ENCODE measurements at regions not wholly inside any gene's neighbourhood (a gene's known extent, or its start where the extent isn't known, plus 50 kb on each side); places are given as distances from the start of the nearest gene placed in this dataset.

DNA sequence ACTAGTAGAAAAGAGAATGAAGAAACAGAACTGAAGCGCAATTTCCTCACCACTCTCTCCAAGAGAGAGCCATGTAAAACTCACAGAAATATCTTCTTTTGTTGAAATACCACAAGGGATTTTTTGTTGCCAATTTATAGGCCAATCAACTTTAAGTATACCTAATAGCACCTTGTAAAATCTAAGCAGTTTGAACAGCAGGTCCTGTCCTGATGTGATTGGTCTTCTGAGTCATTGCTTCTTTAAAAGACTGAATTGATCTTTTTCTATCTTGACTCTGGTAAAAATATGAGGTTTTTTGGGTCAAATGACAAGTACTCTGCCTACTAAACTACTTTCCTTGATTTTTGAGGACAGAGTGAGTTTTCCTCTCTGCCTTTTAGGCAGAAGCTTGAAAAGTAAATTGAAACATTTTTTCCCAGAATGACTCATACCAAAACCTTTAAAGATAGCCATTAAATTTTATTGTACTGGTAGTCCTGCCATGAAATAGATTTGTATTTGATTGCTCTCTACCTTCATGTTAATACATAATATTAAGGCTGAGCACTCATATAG, 343.9 kb upstream of the CBLB start:
- H3K4me3 ChIP-seq (ENCODE audit: insufficient read depth, low read depth, low read length) = no peak overlapping the region
- no peak for DNase-seq
- H3K27me3 ChIP-seq (ENCODE audit: control insufficient read depth, insufficient read depth, low read length) = no peaks in the 10 kb centered on the region
- no peaks in the 10 kb centered on the region for H3K36me3 ChIP-seq (replicated peaks; ENCODE audit: control insufficient read depth, insufficient read depth, low read length)

DNA sequence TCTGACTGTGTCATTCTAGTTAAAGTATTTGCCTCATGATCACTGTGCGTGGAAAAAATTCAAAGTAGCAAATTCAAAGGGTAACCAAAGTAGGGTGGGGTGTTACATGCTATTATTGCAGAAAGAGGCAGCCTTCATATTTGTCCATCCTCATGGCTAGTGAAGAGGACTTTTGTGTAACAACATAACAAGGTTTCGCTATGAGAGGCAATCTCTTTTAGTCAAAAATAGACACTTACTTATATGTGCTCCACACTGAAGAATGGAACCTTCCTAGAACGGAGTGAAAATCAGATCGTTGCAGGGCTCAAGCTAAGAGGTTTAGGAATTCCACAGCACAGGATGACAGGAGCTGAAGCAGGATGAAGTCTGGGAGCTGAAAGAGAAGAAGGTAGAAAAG, 345.1 kb upstream of the CBLB start:
- DNase-seq = no peak
- no peaks in the 10 kb centered on the region for H3K36me3 ChIP-seq (replicated peaks; ENCODE audit: control insufficient read depth, insufficient read depth, low read length)
- H3K4me3 ChIP-seq (ENCODE audit: insufficient read depth, low read depth, low read length) = no peak overlapping the region
- no peaks in the 10 kb centered on the region for H3K27me3 ChIP-seq (ENCODE audit: control insufficient read depth, insufficient read depth, low read length)

GRCh38 chr3:106214641-106215040, 345.8 kb upstream of the CBLB start:
- no peak overlapping the region for H3K4me3 ChIP-seq (ENCODE audit: insufficient read depth, low read depth, low read length)
- no peak for DNase-seq
- H3K36me3 ChIP-seq (replicated peaks; ENCODE audit: control insufficient read depth, insufficient read depth, low read length) = no peaks in the 10 kb centered on the region
- no peaks in the 10 kb centered on the region for H3K27me3 ChIP-seq (ENCODE audit: control insufficient read depth, insufficient read depth, low read length)

GRCh38 chr3:106215047-106215446, 346.2 kb upstream of the CBLB start:
- Histone ChIP-seq H3K27me3 (ENCODE audit: control insufficient read depth, insufficient read depth, low read length) (no peaks in the 10 kb centered on the region), H3K4me3 (ENCODE audit: insufficient read depth, low read depth, low read length) (no peak overlapping the region), H3K36me3 (replicated peaks; ENCODE audit: control insufficient read depth, insufficient read depth, low read length) (no peaks in the 10 kb centered on the region)
- no peak for DNase-seq

- no peak overlapping the region for H3K4me3 ChIP-seq (ENCODE audit: insufficient read depth, low read depth, low read length)
- H3K36me3 ChIP-seq (replicated peaks; ENCODE audit: control insufficient read depth, insufficient read depth, low read length) = no peaks in the 10 kb centered on the region
- H3K27me3 ChIP-seq (ENCODE audit: control insufficient read depth, insufficient read depth, low read length) = no peaks in the 10 kb centered on the region
- DNase-seq = no peak
Observed at GRCh38 chr3:106217745-106218144, 348.9 kb upstream of the CBLB start.

GRCh38 chr3:106227068-106227467, 358.3 kb upstream of the CBLB start:
- Histone ChIP-seq H3K4me3 (ENCODE audit: insufficient read depth, low read depth, low read length) (no peak overlapping the region), H3K36me3 (replicated peaks; ENCODE audit: control insufficient read depth, insufficient read depth, low read length) (no peaks in the 10 kb centered on the region), H3K27me3 (ENCODE audit: control insufficient read depth, insufficient read depth, low read length) (no peaks in the 10 kb centered on the region)
- DNase-seq = no peak

DNA sequence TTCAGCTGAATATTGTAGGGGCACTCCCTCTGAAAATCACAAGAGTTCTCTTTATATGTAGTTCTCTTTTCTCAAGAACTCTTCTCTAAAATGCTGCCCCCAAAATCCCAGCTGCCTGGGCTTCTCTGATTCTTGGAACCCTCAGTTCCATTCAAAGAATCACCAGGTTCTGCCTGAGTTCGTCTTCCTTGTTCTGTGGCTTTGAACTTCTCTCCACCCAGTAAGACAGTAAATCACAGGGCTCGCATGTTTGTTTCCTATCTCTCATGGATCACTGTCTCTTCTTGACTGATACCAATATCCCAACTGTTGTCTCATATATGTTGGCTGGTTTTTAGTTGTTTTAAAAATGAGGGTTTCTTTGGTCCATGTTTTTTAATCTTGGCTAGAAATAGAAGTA, 359.5 kb upstream of the CBLB start:
- no peak for DNase-seq
- no peaks in the 10 kb centered on the region for H3K27me3 ChIP-seq (ENCODE audit: control insufficient read depth, insufficient read depth, low read length)
- no peaks in the 10 kb centered on the region for H3K36me3 ChIP-seq (replicated peaks; ENCODE audit: control insufficient read depth, insufficient read depth, low read length)
- H3K4me3 ChIP-seq (ENCODE audit: insufficient read depth, low read depth, low read length) = no peak overlapping the region

DNA sequence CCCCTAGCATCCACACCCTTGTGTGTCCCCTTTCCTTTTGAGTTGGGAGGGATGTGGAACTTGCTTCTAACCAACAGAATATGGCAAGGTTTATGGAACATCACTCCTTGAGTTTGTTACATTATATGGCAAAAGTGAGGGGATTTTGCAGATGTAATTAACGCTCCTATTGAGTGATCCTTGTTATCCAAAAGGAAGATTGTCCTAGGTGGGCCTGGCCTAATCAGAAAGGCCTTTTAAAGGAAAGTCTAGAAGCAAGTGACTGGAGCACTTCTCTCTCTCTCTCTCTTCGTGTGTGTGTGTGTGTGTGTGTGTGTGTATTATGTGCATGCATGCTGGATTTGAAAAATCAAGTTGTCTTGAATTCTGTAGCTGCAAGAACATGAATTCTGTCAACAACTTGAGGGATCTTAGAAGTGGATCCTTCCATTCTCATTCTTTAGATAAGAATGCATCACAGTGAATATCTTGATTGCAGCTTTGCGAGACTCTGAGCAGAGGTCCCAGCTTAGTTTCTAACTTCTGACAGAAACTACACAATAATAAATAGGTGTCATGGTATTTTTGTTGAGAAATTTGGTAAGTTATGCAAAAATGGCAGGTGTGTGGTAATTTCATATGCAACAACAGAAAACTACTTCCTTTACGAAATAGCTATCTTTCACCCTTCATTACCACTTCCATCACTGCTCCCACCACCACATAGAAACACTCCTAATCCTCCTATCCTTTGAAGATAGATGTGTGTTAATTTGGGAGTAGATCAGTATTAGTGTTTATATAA, 360.9 kb upstream of the CBLB start:
- no peak for DNase-seq
- Histone ChIP-seq H3K36me3 (replicated peaks; ENCODE audit: control insufficient read depth, insufficient read depth, low read length) (no peaks in the 10 kb centered on the region), H3K4me3 (ENCODE audit: insufficient read depth, low read depth, low read length) (no peak overlapping the region), H3K27me3 (ENCODE audit: control insufficient read depth, insufficient read depth, low read length) (no peaks in the 10 kb centered on the region)

GRCh38 chr3:106231086-106231485, 362.3 kb upstream of the CBLB start:
- Histone ChIP-seq H3K4me3 (ENCODE audit: insufficient read depth, low read depth, low read length) (no peak overlapping the region), H3K27me3 (ENCODE audit: control insufficient read depth, insufficient read depth, low read length) (no peaks in the 10 kb centered on the region)
- no peak for DNase-seq

DNA sequence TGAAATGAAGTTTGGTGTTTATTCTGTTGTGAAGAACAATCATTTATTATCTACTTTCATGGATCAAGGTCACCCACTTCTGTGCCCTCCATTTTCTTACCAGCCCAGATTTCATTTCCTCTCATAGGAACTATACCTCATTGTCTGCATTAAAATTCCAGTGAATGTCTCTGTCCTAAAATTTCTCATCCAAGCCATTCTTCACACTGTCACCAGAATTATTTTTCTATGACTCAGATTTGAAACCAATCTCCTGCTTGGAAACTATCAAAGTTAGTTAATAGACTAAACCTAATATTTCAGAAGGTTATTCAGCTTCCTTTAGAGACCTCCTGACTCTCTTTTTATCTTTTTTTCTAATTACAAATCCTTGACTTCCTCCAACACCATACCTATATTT, 364.1 kb upstream of the CBLB start:
- Histone ChIP-seq H3K36me3 (replicated peaks; ENCODE audit: control insufficient read depth, insufficient read depth, low read length) (no peaks in the 10 kb centered on the region), H3K27me3 (ENCODE audit: control insufficient read depth, insufficient read depth, low read length) (no peaks in the 10 kb centered on the region), H3K4me3 (ENCODE audit: insufficient read depth, low read depth, low read length) (no peak overlapping the region)
- DNase-seq = no peak

More at GRCh38 chr3:106231086-106231485, 362.3 kb upstream of the CBLB start:
- no peaks in the 10 kb centered on the region for H3K36me3 ChIP-seq (replicated peaks; ENCODE audit: control insufficient read depth, insufficient read depth, low read length)

DNA sequence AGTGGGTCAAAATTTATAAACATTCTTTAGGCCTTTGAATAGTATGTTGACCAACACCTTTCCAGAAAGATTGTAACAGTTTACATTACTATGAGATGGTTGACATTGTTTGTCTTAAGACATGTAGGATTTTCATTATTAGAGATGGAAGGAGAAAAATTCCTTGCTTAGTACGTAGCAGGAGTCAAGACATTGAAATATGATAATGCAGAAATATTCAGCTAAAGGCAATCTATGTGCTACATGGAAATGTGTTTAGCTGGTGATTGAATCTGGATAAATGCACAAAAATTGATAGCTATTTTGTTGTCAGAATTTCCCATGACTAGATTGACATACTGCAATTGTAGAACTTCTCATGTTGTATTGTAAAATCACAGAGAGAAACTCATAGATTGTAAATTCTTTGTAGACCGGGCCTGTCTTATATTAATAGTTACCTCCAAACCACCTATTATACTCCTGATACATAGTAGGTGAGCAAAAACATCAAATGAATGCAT, 370.4 kb upstream of the CBLB start:
- DNase-seq = no peak
- H3K36me3 ChIP-seq (replicated peaks; ENCODE audit: control insufficient read depth, insufficient read depth, low read length) = no peaks in the 10 kb centered on the region

DNA sequence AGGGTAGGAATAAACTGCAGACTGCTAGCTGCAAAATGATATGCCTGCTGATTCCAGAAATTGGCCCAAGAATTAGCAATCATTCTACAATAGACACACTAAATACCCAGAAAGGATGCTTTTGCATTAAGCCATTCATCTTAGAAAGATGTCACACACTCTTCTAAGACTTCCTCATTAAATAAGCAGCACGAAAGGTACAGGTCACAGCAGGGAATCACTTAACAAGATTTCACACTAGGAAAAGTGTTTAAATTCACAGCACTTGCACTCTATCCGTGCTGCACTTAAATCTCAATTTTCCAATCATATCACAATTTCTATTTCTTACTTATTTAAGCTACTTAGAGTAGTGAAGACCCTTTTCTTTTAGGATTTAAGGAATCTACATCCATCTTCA, 372.8 kb upstream of the CBLB start:
- Histone ChIP-seq H3K36me3 (replicated peaks; ENCODE audit: control insufficient read depth, insufficient read depth, low read length) (no peaks in the 10 kb centered on the region), H3K27me3 (ENCODE audit: control insufficient read depth, insufficient read depth, low read length) (no peaks in the 10 kb centered on the region), H3K4me3 (ENCODE audit: insufficient read depth, low read depth, low read length) (no peak overlapping the region)
- DNase-seq = no peak

More for the DNA sequence above, 370.4 kb upstream of the CBLB start:
- Histone ChIP-seq H3K27me3 (ENCODE audit: control insufficient read depth, insufficient read depth, low read length) (no peaks in the 10 kb centered on the region), H3K4me3 (ENCODE audit: insufficient read depth, low read depth, low read length) (no peak overlapping the region)

DNA sequence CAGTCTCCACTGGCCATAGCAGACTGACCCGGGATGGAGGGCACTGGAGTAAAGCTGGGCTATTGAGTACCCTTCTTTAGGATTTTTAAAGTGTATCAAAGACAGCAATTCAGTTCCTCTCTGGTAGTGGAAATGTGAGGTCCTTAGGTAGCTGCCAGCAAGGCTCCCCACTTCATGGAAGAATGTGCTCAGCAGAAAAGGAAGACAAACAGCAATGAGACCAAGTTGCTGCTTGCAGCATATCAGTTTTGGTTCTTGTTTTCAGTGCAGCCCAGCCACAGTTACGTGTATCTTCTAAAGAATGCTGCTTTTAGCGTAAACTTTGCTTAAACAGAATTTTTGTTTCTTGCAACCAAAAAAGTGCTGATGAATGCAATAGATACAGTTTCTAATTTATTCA, 374.0 kb upstream of the CBLB start:
- DNase-seq = no peak
- H3K27me3 ChIP-seq (ENCODE audit: control insufficient read depth, insufficient read depth, low read length) = no peaks in the 10 kb centered on the region

GRCh38 chr3:106245400-106245799, 376.6 kb upstream of the CBLB start:
- H3K36me3 ChIP-seq (replicated peaks; ENCODE audit: control insufficient read depth, insufficient read depth, low read length) = no peaks in the 10 kb centered on the region
- no peak for DNase-seq
- H3K4me3 ChIP-seq (ENCODE audit: insufficient read depth, low read depth, low read length) = no peak overlapping the region
- no peaks in the 10 kb centered on the region for H3K27me3 ChIP-seq (ENCODE audit: control insufficient read depth, insufficient read depth, low read length)

More for the DNA sequence above, 374.0 kb upstream of the CBLB start:
- no peaks in the 10 kb centered on the region for H3K36me3 ChIP-seq (replicated peaks; ENCODE audit: control insufficient read depth, insufficient read depth, low read length)
- no peak overlapping the region for H3K4me3 ChIP-seq (ENCODE audit: insufficient read depth, low read depth, low read length)

DNA sequence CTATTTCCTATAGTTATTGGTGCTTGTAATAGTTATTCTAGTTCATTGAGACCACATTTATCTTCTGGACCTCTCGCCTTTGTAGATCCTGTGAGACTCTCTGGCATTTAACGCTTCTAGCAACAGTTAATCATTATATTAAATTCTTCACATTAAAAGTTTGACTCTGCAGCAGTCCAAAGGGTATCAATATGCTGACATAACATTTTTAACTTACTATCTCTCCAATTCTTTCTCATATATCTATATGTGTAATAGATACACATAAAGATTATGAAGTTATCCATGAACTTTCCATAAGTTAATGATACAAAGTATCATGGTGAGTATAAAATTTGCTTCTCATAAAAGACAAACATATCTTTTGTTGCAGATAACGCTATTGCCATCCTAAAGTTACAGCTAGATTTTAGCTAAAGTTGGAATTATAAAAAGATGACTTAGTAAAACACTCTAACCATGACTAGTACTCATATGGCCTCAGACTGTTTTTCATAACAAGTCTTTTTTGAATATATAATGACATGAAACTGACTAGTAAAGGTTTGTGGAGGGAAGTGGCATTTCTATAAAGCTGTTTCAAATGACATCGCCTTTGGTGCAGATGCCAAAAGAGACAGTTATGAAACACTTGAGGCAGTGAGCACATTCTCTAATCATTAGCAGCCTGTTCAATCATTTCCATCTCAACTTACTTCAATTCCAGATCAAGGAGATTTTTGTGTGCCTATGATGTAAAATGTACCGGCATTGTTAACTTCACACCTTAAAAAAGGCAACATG, 379.3 kb upstream of the CBLB start:
- Histone ChIP-seq H3K27me3 (ENCODE audit: control insufficient read depth, insufficient read depth, low read length) (no peaks in the 10 kb centered on the region), H3K36me3 (replicated peaks; ENCODE audit: control insufficient read depth, insufficient read depth, low read length) (no peaks in the 10 kb centered on the region), H3K4me3 (ENCODE audit: insufficient read depth, low read depth, low read length) (no peak overlapping the region)
- DNase-seq = no peak
